GM18858 (cell line): ENCODE measurements at regions not wholly inside any gene's neighbourhood (a gene's known extent, or its start where the extent isn't known, plus 50 kb on each side); places are given as distances from the start of the nearest gene placed in this dataset.

Experiments used
- ATAC-seq: cut with Tn5 transposase; IDR thresholded peaks from one replicate; pipeline ENCODE4 v1.9.1; 2021; ENCODE audit not compliant: unreplicated experiment

GRCh38 chr13:32859707-32860292 lies 156.4 kb upstream of the KL start:
- no peak for ATAC-seq

GRCh38 chr13:32861304-32861703 lies 154.9 kb upstream of the KL start:
- ATAC-seq: no peak

GRCh38 chr13:32863596-32863995 lies 152.6 kb upstream of the KL start:
- no peak for ATAC-seq

GRCh38 chr13:32866921-32867320 lies 149.3 kb upstream of the KL start:
- ATAC-seq: no peak

- no peak for ATAC-seq
These were observed 138.7 kb upstream of the KL start for GRCh38 chr13:32877491-32877890.

DNA sequence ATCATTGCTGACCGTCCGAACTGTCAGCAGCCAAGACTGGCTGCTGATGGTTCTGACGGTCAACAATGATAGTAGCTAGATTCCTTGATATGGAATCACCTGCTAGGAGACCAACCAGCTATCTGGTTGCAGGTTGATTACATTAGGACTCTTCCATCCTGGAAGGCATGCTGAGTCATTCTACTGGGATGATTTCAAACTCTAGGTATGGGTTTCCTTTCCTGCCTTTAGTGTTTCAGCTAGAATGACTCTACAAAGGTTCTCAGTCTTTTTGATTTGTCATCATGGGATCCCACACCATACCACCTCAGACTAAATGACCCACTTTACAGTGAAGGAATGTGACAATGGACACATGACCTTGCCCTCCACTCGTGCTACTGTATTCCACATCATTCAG lies 138.1 kb upstream of the KL start:
- no peak for ATAC-seq

DNA sequence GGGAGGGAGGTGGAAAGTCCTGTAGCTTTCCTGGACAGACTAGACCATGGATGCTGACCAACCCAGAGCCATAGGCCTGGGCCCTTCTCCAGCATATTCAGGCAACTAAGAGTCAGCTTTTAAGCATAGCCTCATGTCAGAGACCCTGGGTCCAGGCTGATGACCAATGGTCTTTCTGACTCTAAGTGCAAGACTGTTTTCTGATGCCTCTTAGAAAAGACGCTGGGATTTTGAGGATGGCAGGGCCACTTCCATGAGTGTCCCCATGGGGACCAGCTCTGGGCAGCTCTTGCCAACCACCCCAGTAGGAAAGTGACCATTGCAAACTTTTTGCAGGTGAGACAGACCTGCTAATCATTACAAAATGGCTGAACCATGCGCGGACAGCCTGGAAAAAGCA lies 135.6 kb upstream of the KL start:
- ATAC-seq: no peak

GRCh38 chr13:32881074-32881776 lies 135.0 kb upstream of the KL start:
- ATAC-seq: no peak

DNA sequence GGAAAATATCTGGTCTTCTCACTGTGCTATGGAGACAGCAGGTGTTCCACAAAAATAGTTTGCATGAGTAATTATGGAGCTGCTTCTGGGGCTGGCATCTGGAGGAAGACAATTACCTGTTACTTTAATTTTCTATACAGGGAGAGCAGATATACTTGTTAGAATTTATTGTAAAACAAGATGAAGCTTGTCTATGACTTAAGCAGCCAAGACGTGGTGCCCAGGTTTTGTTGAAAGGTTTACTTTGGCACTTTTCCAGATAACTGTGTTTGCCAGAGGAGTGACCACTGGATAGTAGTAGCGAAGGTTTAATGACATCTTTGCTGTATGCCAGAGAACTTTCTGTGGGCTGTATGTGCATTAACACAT lies 134.5 kb upstream of the KL start:
- no peak for ATAC-seq

- ATAC-seq: no peak
These were observed 133.5 kb upstream of the KL start for GRCh38 chr13:32882691-32883090.

DNA sequence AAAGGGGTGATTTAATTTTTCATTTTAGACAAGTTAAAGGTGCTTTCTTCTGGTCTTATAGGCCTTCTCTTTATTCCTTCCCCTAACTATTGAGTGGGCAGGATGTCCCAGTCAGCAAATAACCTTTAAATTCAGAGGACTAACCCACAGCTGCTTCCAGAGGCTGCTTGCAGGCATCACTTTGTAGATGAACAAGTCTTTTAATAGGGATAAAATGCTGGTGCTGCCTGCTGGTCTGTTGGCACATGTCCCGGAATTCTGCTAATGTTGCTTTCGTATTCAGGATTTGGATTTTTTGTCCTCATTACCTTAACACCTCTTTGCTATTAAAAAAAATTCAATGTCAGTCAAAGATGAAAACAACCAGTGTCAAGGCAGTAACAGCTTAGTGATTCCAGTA lies 132.7 kb upstream of the KL start:
- no peak for ATAC-seq

- ATAC-seq: no peak
These were observed 128.6 kb upstream of the KL start for GRCh38 chr13:32887617-32888016.

- no peak for ATAC-seq
These were observed 126.1 kb upstream of the KL start for GRCh38 chr13:32889986-32890565.

DNA sequence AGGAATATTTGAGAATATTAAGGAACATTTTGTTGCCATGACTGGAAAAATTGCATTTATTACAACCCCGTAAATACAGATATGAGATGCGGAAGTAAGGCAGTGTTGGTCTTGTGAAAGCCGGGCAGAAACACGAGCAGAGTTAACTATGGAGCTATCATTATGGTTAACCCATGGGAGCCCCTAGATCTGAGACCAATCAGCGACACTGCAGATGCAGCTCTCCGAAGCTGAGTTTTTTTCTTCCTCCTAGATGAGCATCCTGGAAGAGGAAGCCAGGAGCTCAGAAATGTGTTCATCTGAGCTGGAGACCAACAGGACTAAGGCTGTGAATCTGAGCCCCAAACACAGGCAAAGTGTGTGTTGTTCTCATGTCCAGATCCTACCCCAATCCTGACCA lies 123.0 kb upstream of the KL start:
- ATAC-seq: no peak

DNA sequence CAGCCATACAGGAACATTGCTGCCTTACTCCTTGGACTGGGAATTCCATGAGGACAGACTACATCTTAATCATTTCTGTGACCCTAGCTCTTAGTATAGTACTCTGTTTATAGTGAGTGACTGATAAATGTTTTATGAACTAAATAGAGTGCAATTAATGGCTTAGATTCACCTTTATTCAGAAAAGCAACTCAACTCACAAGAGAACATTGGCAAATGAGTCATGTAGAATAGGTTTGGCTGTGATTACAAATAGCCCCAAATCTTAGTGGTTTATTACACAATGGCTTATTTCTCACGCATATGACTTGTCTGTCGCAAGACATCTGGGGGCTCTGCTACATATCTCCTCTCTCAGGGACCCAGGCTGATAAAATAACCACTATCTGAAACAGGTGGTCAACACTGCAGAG lies 121.6 kb upstream of the KL start:
- no peak for ATAC-seq

GRCh38 chr13:32895296-32895695 lies 120.9 kb upstream of the KL start:
- ATAC-seq: no peak

DNA sequence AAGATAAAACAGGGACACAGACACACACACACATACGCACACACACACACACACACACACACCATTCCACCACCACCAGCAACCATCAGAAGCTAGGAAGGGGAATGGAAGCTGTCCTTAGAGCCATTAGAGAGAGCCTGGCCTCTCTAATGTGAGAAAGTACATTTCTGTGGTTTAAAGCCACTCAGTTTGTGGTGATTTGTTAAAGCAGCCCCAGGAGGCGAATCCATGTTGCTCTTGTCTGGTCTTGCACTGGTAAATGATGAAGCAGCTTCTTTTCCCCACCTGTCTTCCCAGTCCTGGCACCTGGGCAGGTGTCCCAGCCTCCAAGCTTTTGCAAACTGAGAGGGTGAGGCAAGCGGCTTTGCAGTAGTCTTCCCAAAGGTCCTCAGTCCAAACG lies 118.9 kb upstream of the KL start:
- no peak for ATAC-seq

GRCh38 chr13:32902029-32902780 lies 114.0 kb upstream of the KL start:
- ATAC-seq: no peak

DNA sequence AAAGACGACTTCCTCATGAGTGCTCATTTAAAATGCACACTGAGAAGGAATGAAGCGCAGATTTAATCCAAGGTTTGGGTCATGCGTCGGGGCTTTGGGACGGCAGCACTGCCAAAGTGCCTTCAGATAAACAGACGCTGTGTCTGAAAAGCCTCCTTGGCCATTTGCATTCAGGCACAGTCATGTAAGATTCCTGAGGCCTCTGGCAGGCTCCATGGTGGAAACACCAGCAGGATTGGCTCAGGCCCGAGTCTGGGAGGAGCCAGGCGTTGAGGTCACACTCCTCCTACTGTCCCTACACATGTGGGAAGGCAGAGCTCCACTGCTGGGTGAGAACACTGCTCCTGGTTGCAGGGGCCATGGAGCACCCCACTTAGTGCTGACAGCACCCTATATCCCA lies 113.3 kb upstream of the KL start:
- ATAC-seq: no peak

DNA sequence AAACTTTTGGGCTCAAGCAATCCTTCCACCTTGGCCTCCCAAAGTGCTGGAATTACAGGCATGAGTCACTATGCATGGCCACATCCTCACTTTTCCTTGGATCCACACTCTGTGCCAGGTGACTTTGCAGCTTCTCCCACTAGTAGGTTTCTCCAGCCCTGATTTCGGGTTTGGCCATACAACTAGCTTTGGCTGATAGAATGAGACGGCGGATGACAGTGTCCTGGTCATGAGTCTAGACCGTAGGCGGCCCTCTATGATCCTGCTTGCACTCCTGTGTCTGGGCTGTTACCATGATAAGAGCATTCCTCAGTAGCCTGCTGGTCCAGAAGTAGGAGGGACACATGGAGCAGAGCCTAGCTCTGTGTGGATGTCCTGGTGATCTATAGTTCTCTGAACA lies 112.5 kb upstream of the KL start:
- no peak for ATAC-seq

DNA sequence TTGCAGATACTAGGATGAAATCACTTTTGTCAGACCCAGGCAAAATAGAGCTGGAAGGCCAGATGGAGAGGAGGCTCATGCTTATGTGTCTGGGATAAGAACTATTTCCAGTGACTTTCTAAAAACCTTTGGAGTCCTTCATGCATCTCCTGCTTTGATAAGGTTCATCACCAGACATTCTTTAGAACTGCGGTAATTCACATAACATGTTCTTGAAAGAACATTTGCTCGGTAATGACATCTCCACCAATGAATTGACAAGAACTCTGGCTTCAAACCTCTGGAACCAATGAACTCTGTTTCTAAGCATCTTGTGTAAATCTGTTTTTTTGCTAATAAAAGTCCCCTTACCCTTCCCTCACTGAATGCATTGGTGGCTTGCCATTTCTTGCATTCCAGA lies 112.0 kb upstream of the KL start:
- ATAC-seq: no peak
